ENCODE measurements at regions not wholly inside any gene's neighbourhood (a gene's known extent, or its start where the extent isn't known, plus 50 kb on each side); places are given as distances from the start of the nearest gene placed in this dataset.

GRCh38 chr17:71257096-71257495 is 863.7 kb upstream of the SOX9 start:
- H3K4me3 ChIP-seq (ENCODE audit: low read depth, low read length), result no peak overlapping the region
- DNase-seq (ENCODE audit: low read depth), result no peak
- TF ChIP-seq, protein P1, sequence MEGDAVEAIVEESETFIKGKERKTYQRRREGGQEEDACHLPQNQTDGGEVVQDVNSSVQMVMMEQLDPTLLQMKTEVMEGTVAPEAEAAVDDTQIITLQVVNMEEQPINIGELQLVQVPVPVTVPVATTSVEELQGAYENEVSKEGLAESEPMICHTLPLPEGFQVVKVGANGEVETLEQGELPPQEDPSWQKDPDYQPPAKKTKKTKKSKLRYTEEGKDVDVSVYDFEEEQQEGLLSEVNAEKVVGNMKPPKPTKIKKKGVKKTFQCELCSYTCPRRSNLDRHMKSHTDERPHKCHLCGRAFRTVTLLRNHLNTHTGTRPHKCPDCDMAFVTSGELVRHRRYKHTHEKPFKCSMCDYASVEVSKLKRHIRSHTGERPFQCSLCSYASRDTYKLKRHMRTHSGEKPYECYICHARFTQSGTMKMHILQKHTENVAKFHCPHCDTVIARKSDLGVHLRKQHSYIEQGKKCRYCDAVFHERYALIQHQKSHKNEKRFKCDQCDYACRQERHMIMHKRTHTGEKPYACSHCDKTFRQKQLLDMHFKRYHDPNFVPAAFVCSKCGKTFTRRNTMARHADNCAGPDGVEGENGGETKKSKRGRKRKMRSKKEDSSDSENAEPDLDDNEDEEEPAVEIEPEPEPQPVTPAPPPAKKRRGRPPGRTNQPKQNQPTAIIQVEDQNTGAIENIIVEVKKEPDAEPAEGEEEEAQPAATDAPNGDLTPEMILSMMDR (IDR thresholded peaks at IDR 0.05; ENCODE audit: low read depth, low read length, missing control alignments), result no peak
- in situ Hi-C loops (cut with HindIII; ENCODE audit: low sequenced_read_pairs), result no loop called here

GRCh38 chr17:71260366-71260940 is 860.4 kb upstream of the SOX9 start:
- no peak overlapping the region for H3K4me3 ChIP-seq (ENCODE audit: low read depth, low read length)
- DNase-seq (ENCODE audit: low read depth), result peak; percentile 4
- TF ChIP-seq, protein P1 (IDR thresholded peaks at IDR 0.05; ENCODE audit: low read depth, low read length, missing control alignments), result no peak
- in situ Hi-C loops (cut with HindIII; ENCODE audit: low sequenced_read_pairs), result no loop called here

GRCh38 chr17:71262586-71262985 is 858.2 kb upstream of the SOX9 start:
- no peak for DNase-seq (ENCODE audit: low read depth)
- in situ Hi-C loops (cut with HindIII; ENCODE audit: low sequenced_read_pairs), result no loop called here

DNA sequence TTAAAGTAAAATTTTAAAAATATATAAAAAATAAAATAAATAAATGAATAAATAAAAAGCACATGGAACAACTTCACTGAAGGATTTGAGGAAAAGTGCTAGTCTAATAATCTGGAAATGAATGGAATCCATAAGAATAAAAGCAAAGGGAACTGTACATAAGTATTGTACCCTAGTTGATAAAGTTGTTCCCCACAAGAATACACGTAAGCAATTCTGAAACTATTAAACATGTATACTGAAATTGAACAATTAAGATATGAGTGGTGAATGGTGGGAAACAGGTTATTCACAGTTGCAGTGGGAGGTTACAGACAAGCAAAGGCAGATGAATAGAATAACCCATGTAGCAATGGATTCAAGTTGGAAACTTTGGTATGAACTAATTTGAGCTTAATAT is 853.2 kb upstream of the SOX9 start:
- TF ChIP-seq, protein P1 (IDR thresholded peaks at IDR 0.05; ENCODE audit: low read depth, low read length, missing control alignments), result no peak
- no peak for DNase-seq (ENCODE audit: low read depth)

More at GRCh38 chr17:71262586-71262985, 858.2 kb upstream of the SOX9 start:
- TF ChIP-seq, protein P1 (IDR thresholded peaks at IDR 0.05; ENCODE audit: low read depth, low read length, missing control alignments), result no peak
- no peak overlapping the region for H3K4me3 ChIP-seq (ENCODE audit: low read depth, low read length)

DNA sequence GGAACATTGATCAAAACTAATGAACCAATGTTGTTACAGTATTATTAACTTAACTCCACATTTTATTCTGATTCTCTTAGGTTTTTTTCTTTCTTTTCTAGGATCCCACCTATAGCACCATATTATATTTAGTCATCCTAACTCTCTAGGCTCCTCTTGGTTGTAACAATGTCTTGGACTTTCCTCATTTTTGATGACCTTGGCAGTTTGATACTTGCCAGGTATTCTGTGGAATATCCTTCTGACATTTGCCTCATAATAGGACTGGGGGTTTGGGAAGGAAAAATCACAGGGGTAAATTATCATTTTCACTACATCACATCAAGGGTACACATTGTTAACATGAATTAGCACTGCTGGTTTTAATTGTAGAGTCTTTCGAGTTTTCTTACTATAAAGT is 851.6 kb upstream of the SOX9 start:
- TF ChIP-seq, protein P1 (IDR thresholded peaks at IDR 0.05; ENCODE audit: low read depth, low read length, missing control alignments), result no peak
- no peak overlapping the region for H3K4me3 ChIP-seq (ENCODE audit: low read depth, low read length)
- no peak for DNase-seq (ENCODE audit: low read depth)
- in situ Hi-C loops (cut with HindIII; ENCODE audit: low sequenced_read_pairs), result no loop called here

More for the DNA sequence above, 853.2 kb upstream of the SOX9 start:
- H3K4me3 ChIP-seq (ENCODE audit: low read depth, low read length), result no peak overlapping the region
- in situ Hi-C loops (cut with HindIII; ENCODE audit: low sequenced_read_pairs), result no loop called here

DNA sequence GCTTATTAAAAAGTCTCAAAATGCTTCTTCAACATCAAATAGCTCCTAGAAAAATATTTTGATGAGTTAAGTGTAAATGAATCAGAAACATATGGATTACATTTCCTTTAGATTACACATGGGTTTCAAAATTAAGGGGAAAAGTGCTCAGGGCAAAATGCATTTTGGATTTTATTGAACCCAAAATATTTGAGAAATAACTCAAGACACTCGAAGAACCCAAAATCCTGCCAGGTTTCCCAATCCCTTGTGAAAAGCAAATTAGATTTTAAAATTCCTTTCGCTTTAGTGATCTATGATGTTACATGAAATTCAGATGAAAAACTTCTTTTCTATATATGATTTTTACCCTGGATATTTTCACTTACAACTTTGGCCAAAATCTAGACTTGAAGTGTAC is 847.4 kb upstream of the SOX9 start:
- no peak for DNase-seq (ENCODE audit: low read depth)
- no peak overlapping the region for H3K4me3 ChIP-seq (ENCODE audit: low read depth, low read length)
- TF ChIP-seq, protein P1 (IDR thresholded peaks at IDR 0.05; ENCODE audit: low read depth, low read length, missing control alignments), result no peak
- in situ Hi-C loops (cut with HindIII; ENCODE audit: low sequenced_read_pairs), result no loop called here

Data from astrocyte of the cerebellum (primary cell).